CD4-positive, alpha-beta T cell treated with Interleukin-2 at 100 ng/mL for 4 hours (primary cell): ENCODE measurements at regions not wholly inside any gene's neighbourhood (a gene's known extent, or its start where the extent isn't known, plus 50 kb on each side); places are given as distances from the start of the nearest gene placed in this dataset.

Experiments
- DNase-seq: peaks from one replicate; pipeline ENCODE4 v3.0.0-alpha.2; 2020; ENCODE audit warnings: low spot score

DNA sequence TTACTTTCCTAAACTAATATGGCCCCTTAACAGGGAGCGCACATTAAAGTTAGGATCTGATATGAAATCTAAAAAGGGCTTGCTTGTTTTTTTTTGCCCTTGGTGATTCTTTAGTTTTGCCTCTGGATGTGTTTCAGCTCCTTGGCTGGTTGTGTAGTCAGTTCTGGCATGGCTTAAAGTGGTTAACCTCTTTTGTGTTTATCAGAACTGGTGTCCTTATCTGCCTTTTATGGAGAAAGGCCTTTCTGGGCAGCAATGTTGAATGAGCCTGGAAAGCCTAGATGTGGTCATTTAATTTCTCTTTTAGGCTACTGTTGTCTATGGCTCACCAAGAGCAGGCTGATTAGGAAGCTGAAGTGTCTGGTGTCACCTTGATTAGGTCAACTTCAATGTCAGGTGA lies 254.5 kb upstream of the ROPN1 start:
- DNase-seq, result no peak

DNA sequence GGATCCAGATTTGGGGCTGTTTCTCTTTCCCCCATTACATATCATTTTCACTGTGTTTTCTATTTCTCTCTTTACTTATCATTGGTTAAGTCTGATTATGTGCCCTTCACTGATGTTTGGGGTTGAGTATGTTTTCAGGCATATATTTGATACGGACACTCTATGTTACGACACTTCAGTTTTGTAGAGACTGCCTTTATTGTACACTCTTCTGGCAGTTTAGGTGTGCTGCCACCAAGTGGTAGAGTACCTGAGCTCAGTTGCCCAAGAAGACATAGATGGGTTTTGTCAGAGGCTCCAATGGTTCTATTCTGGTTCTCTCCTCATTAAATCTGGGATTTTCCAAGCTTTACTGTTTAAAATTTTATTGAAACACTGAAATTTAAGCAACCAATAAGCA lies 255.0 kb upstream of the ROPN1 start:
- no peak for DNase-seq

DNA sequence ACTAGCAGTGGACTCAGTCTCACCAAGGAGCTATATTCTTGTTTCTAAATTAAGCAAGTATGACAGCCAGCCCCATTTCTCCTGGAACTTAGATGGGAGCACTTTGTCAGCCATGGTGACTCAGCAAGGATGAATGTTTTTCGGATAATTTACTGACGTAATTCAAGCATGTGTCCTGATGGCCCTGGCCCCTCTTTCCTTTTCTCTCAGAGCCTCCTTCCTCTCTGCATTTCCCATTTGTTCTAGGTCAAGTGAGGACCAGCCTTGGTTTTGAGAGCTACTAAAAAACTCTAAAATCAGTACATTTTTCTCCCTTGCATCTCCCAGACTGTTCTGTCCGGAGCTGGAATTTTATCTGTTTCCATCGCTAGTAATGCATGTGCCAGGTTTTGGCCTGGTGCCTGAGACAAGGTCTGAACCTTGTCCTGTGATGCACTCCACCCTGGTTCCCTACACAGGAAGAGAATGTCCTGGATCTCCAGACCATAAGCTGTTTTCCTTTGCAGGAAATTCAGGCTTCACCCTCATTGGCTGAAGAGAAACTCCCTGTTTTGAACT lies 256.6 kb upstream of the ROPN1 start:
- DNase-seq, result no peak

DNA sequence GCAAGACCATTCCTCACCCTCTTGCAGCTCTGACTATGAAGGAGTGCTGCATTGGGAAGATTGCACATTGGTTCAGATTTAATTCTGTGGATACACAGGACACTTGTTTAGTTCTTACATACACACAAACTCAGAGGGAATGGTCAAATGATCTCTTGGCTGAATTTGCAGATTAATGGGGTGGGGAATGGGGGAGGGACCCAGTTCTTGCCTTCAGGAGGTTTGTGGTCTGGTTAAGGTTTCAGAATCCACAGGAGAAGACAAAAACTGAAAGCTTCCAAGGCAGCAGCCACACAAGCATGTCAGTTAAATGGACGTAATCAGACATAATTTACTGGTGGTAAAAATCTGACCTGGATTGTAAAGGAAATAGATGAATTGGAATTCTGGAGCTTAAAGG lies 257.1 kb upstream of the ROPN1 start:
- no peak for DNase-seq

DNA sequence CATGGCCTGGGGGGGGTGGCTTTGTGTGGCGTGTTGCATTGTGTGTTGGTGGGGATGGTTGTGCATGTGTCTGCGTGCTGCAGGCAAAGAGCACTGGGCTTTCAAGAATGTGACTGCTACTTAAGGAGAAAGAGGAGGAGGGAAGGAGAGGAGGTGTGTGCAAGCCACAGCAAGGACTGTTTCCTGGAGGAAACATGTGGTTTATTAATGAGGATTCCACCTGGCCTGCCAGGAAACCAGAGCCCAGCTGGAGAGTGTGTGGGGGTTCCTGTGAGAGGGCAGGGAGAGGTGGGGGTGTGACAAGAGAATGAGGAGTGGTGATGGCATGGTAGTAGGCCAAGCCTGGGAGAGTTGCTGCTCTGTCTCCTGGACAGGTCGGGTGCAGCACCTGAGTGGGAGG lies 258.1 kb upstream of the ROPN1 start:
- DNase-seq, result no peak

DNA sequence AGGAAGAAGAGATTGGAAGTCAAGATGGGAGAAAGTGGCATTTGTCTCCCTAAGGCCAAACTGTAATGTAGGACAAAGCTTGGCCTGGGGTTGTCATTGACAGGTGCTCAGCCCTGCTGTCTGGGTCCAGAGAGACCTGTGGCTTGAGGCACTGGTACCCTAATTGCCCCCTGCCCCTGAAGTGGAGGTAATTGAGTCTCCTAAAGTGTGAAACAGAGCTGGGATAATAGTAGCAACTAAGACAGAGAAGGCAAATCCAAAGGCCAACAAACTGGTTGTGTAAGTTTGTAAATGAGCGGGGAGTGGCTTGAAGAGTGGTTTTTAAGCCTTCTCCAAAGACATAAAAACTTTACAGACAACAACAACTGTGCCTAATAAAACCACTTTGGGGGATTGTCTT lies 264.2 kb upstream of the ROPN1 start:
- no peak for DNase-seq

DNA sequence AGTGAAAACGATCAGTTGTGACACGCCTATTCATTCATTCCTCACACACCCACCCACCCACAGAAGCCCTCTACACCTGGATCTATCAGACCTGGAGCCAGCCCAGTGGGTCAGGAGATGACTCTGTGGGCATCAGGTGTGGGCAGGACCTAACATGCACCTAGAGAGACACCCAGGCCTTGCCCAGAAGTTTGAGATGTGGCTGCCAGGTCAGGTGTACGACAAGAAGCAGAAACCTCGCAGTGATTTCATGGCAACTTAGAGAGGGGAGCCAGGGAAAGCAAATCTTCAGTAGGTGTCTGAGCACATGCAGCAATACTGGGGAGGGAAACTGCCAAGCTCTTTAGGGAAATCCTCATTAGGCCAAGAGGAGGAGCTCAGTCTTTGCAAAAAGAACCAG lies 264.7 kb upstream of the ROPN1 start:
- DNase-seq, result no peak

DNA sequence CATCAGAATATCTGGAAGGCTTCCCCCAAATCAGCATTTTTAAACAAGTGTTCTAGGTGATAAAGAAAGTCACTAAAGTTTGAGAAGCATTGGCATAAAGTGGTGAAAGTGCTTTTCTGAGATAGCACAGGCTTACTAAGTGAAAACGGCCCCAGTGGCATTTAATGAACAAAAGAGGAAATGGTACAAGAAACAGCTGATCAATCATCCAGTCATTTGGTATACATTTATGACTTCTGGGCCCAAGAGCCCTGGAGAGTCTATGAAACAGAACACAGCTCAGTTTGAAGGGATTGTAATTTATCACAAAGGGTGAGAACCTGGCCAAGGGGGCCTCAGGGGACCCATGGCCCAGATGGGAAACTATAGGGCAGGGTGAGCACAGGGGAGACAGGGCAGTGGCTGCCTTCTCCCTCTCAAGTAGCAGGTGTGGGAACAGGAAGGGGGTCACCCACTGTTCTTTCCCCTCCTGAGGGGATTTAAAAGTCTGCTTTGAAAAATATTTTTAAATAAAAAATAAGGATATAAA lies 265.5 kb upstream of the ROPN1 start:
- DNase-seq, result no peak

DNA sequence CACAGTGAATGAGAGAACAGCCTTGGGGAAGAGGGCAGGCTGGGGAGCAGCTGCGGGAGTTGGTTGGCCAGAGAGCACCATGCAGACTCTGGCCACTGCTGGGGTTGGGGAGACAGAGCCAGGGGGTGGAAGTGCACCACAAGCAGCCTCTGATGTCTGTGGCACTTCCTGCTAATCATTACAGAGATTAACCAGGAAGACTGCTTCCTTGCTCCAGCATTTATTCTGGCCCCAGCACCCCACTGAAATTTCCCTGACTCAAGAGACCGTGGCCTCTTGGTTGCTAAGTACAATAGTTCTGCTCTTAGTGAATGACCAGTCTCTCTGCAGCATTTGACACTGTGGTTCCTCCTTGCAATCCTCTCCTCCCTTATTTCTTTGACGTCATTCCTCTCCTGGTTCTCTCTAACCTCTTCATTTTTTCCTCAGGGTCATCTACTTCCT lies 266.2 kb upstream of the ROPN1 start:
- DNase-seq, result no peak

DNA sequence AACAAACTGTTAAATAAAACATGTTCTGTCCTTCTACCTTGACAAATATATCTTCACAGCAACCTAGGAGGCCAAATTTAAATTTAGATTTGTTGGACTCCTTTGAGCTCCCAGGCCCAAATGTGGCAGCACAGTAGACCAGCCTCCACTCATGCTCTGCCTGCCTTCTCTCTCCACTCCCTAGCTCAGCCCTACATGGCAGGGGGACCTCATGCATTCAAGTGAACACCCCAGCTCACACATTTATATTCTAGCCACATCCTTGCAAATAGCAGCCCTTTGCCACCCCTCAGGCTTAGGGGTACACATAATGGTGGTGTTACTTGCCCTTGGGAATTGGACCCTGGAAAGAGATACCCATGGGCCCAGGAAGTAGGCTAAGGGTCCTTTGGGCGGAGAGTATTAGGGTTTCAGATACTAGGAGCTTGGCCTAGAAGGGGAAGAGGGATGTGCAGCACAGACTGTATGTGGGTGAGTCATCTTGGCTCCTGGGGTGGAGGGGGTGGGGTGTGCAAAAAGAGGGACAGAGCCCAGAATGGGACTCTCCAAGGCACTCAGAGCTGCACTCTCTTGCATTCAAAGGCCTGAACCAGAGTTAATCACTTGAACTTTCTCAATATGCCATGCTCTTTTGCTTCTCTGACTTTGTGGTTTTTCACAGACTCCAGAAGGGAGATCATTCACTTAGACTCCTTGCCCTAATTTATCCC lies 268.4 kb upstream of the ROPN1 start:
- no peak for DNase-seq

DNA sequence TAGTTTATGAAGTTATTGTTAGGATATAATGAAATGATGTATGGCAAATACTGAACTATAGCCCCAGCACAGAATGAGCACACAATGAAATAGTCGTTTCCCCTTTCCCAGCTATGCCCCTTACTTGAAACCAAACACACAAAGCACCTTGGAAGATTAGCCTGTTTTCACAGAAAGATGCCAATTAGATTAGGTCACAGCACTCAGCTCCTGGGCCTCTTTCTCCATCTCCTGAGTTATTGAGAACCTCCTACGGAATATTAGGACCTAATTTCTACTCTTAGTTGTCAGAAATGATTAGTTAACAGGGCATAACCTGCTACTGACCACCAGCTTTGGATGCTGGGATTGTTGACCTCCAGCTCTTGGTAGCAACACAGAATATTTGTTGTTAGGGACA lies 269.4 kb upstream of the ROPN1 start:
- DNase-seq, result no peak

DNA sequence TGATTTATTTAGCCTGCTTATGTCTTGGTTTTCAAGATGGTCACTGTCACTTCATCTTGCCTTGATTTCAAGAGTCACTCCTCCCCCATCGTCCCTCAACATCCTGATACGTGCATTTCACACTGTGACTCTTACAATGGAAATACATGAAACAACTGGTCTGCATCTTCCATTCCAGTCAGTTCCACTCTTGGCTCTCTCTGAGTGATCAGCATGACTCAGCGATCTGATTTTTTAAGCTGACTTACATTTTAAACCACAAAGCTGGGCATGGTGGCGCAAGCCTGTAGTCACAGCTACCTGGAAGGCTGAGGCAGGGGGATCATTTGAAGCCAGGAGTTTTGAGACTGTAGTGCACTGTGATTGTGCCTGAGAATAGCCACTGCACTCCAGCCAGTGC lies 271.2 kb upstream of the ROPN1 start:
- no peak for DNase-seq

DNA sequence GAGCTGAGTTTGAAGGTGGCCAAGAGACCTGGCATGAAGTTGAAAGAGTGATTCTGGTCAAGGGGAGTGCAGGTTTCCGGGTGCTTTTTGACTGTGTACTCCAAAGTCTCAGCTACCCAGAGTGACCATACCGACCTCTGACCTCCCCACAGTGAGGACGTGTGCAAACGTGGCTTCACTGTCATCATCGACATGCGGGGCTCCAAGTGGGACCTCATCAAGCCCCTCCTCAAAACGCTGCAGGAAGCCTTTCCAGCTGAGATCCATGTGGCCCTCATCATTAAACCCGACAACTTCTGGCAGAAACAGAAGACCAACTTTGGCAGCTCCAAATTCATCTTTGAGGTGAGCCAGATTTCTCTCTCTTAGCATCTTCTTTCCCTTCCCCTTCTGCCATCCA lies 272.4 kb upstream of the ROPN1 start:
- no peak for DNase-seq

DNA sequence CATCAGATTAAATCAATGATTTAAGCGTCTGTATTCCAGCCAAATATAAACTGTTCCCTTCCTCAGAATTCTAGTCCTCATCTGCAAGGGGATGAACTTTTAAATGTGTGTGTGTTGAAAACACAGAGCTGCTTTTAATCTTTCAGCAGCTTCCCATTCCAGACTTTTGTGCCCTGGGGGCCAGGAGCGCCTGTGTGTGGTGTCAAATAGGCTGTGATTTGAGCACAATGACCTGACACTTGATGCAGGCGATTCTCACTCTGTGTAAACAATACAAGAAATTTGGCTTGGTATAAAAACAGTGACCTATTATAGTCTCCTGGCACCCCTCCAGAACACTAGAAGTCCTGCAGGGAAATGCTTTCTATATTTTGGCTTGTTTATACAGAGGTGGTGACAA lies 274.6 kb upstream of the ROPN1 start:
- no peak for DNase-seq

DNA sequence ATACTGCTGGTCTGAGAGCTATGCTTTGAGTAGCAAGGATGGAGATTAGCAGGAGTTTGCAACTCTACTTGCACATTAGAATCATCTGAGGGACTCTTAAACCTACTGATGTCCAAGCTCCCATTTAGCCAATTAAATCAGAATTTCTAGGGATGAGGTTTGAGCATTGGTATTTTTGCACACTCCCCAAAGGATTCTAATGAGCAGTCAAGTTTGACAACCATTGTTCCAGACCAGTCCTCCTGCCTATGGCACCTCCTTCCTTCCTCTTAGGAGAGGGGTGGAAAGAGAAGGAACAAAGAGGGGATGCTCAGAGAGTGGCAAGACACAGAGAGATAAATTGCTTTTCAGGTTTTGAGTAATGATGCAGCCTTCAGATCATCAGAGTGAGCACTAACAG lies 275.5 kb upstream of the ROPN1 start:
- no peak for DNase-seq

DNA sequence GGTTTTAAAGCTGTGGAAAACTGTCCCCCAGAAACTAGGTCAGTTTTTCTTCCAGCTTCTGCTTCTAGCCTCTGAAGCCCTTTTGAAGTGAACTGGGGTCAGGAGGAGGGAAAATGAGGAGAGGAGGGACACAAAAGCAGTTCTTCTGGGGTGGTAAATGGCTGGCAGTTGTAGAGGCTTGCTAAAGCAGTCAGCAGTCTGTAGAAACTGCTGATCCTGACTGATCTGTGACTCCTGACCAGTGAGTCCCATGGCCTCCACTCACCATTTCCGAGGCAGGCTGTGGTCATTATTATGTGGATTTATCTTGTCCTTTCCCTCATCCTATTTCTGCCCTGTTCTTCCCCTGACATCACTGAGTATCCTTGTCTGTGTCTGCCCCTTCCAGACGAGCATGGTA lies 276.4 kb upstream of the ROPN1 start:
- DNase-seq, result no peak

DNA sequence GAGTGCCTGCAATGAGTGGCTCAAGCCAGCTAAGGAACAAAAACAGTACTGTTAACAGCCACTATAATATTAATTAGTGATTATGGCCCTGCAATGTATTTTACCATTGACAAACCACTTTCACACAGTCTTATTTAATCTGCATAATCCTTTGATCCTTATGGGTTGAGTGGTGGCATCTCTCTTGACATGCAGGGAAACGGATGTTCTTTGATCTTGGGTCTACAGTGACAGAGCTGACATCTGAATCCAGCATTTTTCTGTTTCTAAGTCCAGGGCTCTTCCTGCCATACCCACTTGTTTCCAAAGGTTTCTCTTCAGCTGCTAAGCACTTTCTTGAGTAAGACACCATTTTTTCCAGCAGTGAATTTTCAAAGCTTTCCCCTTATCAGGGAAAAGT lies 277.7 kb upstream of the ROPN1 start:
- no peak for DNase-seq

DNA sequence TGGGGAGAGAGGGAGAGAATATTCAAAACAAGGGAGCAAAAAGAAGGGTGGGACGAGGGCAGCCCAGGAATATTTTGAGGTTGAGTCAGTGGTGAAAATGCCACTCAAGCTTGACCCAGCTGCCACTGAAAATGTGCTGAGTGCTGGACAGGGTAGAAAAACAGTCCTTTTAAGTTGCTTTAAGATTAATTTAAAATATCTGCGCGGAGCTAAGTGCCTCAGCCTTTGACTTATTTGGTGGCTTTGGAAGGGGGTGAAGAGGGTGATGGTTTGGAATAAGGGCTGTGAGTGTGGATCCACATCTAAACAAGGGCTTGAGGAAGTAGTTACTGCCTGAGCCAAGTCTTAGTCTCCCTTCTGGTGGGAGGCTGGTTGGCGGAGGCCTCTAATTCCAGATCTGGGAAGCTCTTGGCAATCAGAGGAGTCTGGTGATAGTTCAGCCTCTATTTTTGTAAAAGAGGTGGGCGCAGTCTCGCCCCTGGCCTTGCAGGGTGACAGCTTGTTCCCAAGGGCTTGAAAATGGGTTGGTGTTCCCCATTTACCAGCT lies 280.8 kb upstream of the ROPN1 start:
- no peak for DNase-seq

DNA sequence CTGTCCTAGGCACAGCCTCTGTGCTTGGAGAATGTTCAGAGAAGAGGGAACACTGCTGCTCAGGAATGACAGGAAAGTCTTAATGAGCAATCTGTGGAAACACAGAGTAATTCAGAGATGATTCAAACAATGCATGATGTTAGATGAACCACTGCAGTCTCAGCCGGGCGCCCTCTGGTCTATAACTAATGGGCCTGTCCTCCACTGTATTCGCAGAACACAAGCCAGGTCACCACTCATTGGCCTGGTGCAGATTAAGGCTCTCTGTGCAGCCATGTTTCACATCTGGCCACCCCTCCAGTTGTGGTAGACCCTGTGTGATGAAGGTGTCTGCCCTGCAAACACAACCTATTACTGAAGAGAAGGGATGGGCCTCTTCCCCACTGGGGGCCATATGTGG lies 281.7 kb upstream of the ROPN1 start:
- DNase-seq, result no peak

DNA sequence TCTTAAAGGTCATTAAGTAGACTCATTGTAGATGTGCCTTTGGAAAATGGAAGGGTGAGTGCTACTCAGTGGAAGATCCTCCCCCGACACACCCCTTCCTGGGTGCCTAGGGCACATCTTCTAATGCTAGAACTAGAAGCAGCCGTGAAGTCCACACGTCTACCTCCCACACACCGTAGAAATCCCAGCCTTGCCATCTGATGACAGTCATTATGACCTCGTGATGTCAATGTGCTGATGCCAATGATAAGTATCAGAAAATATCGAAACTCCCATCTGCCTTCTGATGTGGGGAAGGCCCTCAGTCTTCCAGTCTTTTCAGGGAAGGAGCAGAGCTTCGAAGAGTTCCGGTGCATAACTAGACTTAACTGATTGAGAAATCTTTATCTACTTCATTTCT lies 282.1 kb upstream of the ROPN1 start:
- DNase-seq, result no peak

DNA sequence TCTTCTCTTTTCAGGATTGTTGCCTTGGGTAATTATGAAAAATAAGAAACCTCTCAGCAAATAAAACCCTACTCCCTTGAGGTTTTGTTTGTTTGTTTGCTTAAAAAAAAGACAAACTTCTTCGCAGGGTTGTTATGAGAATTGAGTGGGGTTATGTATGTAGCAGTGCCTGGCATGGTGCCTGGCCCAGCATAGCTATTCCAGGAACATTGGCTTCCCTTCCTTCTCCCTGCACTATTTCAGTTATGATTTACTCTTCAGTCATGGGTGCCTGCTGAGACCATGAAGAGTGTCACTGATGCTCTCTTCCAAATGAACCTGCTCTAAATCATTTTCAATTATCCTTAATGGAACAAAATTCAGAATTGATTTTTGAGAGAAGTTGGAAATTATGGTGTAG lies 283.5 kb upstream of the ROPN1 start:
- no peak for DNase-seq

DNA sequence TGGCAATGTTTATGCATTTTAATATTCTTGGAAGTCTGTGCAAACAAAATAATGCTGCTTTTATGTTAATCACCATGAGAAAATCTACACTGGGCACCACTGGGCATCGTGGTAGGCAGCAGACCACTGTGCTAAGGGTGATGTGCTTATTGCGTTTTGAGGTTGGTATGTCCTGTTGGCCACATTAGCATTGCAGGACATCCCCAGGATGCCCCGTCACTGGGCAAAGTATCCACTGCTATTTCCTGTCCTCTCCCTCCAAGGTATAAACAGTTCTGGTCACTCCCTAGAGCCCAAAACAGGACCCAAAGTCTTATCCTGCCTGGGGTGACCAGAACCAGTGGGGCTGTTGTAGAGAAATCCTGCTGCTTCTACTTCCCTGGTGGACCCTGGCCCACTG lies 284.2 kb upstream of the ROPN1 start:
- no peak for DNase-seq

DNA sequence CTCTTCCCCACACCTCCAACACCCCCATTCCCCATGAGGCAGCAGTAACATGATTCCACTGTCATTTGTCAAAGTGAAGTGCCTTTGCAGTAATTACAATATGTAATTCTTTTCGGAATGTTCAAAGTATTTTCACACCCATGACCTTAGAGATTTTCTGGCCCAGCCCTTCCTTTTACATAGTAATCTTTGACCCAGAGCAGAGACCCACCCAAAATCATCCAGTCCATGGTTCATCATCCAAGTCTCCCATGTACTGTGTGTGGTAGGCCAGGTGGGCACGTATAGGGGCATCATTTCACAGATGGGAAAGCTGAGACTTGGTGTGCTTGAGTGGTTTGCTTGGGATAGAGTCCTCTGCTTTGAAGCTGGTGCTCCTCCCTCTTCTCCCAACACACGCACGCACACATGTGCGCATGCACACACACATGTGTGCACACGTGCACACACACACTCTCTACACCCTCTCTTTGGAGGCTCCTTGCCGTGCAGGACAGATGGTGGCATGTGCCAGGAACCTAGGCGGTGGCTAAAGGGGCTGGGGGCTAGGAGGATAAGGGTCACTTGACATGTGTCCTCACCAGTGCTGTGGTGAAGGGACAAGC lies 284.7 kb upstream of the ROPN1 start:
- DNase-seq, result no peak
